ENCODE measurements at regions not wholly inside any gene's neighbourhood (a gene's known extent, or its start where the extent isn't known, plus 50 kb on each side); places are given as distances from the start of the nearest gene placed in this dataset.

DNA sequence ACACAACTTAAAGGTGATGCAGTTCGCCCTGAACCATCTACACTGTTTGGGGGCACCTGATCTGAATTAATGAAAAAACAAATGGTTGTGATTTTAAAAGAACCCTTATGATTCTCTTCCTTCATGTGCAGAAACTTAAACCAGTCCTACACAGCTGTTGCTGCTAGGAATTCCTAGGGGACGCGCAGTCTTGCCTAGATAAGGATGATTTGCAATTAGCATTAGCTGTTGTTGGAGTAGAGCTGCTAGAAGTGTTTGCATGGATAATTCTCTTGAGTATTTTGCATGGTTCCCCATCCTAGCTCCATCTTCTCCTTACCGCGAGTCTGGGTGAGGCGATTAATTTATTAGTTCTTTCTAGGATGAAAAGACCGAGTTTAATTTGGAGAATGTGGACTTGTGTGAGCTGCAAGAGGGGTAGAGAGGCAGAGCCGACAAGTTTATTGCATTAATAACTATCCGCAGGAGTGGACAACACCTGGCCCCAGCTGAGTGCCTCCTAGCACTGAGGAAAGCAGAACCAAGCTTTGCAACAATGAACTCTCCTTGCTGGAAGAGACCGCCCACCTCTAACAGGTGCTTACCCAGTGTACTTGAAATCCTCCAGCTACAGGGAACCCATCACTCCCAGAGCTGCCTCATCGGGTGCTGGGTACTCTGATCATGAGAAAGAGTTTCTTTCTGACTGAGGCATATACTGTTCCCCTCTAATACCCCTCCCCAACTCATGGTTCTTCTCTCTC, 75.0 kb upstream of the WNT7A start:
- DNase-seq (ENCODE audit: low spot score): no peak

DNA sequence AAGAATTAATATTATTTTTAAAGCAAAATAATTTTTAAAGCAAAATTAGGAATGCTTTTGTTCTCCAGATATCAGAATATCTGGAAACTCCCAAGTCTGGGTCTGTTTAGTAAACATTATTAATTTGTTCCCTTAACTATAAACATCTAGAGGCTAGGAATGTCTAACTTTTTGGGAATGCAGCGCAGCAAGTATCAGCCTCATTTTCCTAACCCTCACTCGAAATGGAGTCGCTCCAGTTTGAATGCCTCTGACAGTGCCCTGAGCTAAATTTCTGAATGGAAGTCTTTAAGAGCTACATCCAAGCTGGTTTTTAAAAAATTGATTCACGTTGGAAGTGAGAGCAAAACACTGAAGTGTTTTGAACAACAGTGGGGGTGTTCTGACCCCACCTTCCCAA, 74.4 kb upstream of the WNT7A start:
- DNase-seq (ENCODE audit: low spot score): no peak

DNA sequence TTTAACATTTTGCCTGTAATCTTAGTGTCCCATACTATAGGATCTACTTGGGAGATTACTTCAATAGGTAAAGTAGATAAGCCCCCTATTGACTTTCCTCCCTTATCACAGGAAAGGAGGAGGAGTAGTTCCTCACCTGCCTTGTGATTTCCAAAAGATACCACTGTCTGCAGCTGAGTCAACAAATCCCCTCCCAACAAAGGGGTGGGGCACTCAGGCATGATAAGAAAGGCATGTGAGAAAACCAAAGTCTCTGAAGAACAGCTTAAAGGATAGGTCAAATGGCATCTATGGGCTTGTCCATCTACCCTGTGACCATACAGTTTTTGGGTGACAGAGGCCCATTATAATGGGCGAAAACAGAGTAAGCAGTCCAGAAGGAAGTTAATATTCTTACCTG, 71.3 kb upstream of the WNT7A start:
- DNase-seq (ENCODE audit: low spot score): no peak

DNA sequence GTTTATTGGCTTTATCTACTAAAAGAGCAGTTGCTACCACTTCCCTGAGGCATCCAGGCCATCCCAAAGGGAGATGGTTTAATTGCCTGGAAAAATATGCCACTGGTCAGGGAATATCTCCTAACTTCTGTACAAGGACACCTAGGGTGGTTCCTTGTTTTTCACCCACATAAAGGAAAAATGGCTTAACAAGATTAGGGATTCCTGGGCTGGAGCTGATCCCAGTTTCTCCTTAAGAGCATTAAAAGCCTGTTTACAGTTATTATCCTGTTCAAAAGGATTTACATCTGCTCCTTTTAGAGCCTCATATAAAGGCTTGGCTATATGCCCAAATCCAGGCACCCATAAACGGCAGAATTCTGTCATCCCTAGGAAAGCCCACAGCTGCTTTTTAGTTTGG, 70.2 kb upstream of the WNT7A start:
- DNase-seq (ENCODE audit: low spot score): no peak

DNA sequence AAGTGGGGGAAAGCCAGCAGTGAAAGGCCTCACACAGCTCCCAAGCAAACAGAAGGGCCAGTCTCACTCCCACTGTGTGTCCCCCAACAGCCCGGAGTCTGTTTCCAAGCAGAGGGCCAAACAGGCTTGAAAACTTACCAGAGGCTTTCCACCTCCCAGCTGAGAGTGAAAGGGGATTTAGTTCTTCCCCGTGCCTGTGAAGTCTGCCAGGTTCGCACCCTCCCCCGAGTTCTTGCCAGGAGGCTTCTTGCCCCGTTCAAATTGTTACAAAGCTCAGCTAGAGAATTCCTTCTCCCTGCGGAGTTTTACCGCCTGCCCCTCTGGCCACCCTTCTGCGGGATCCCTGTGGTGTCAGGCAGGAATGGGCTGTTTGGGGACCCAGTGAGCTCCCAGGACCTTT, 68.0 kb upstream of the WNT7A start:
- no peak for DNase-seq (ENCODE audit: low spot score)

DNA sequence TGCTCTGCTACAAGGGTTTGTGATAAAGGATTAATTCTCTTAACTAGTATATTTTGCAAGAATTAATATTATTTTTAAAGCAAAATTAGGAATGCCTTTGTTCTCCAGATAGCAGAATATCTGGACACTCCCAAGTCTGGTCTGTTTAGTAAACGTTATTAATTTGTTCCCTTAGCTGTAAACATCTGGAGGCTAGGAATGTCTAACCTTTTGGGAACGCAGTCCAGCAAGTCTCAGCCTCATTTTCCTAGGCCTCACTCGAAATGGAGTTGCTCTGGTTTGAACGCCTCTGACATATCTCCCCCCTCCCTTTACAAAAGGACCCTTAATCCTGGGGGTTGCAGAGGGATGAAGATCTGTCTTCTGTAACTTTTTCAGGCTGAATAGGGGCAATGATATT, 59.3 kb upstream of the WNT7A start:
- no peak for DNase-seq (ENCODE audit: low spot score)

DNA sequence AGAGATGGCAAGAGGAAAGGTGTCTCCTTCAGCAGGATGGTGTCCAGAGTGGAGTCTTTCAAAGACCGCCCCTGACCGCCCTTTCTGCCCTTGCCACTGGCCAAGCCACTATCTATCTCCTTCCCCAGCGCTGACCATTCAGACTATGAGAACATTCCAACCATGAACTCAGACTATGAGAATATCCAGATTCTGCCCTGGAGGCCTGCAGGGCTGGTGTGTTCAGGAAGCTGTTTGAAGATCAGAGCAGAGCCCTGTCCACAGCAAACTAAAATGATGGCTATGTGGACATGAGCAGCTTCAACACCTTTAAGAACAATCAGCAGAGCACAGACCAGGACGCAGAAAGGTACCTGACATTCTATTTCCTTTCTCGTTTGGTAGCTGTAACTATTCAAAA, 57.3 kb upstream of the WNT7A start:
- DNase-seq (ENCODE audit: low spot score): no peak

DNA sequence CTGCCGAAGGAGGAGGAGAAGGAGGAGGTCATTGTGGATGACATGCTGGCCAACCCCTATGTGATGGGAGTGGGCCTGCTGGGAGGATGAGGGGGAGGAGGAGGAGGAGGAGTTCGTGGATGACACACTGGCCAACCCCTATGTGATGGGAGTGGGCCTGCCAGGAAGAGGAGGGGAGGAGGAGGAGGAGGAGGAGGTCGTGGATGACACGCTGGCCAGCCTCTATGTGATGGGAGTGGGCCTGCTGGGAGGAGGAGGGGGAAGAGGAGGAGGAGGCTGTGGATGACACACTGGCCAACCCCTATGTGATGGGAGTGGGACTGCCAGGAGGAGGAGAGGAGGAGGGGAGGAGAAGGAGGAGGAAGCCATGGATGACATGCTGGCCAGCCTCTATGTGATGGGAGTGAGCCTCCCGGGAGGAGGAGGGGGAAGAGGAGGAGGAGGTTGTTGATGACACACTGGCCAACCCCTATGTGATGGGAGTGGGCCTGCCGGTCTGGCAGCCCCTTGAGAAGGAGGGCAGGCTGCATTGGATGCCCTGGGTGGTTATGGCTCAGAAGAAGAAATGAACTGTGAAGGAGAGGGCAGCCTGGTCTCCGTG, 55.7 kb upstream of the WNT7A start:
- DNase-seq (ENCODE audit: low spot score): no peak

DNA sequence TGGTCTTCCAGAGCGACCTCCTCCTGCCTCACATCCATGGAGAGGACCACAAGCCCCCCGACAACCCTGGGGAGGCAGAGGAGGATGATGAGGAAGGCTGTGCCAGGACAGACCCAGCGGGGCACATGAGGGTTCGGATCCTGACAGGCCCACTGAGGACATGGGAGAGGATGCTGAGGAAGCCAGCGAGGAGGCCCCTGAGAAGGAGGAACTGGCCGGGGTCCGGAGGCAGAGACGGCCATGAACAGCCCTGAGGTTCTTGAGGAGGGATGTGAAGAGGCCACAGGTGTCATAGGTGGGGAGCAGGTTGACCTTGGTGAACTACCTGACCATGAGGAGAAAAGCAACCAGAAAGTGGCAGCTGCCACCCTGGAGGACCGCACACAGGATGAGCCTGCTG, 54.9 kb upstream of the WNT7A start:
- DNase-seq (ENCODE audit: low spot score): no peak

DNA sequence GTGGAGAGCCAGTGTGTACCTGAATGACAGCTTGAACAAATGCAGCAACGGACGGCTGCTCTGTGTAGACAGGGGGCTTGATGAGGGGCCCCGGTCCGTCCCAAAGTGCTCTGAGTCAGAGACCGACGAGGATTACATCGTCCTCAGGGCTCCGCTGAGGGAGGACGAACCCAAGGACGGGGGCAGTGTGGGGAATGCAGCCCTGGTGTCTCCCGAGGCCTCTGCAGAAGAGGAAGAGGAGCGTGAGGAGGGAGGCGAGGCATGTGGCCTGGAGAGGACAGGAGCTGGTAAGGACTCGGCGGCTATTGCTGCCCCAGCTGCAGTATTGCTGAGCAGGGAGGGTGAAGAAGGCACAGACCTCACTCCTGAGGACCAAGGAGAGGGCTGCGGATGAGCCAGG, 54.4 kb upstream of the WNT7A start:
- DNase-seq (ENCODE audit: low spot score): no peak

DNA sequence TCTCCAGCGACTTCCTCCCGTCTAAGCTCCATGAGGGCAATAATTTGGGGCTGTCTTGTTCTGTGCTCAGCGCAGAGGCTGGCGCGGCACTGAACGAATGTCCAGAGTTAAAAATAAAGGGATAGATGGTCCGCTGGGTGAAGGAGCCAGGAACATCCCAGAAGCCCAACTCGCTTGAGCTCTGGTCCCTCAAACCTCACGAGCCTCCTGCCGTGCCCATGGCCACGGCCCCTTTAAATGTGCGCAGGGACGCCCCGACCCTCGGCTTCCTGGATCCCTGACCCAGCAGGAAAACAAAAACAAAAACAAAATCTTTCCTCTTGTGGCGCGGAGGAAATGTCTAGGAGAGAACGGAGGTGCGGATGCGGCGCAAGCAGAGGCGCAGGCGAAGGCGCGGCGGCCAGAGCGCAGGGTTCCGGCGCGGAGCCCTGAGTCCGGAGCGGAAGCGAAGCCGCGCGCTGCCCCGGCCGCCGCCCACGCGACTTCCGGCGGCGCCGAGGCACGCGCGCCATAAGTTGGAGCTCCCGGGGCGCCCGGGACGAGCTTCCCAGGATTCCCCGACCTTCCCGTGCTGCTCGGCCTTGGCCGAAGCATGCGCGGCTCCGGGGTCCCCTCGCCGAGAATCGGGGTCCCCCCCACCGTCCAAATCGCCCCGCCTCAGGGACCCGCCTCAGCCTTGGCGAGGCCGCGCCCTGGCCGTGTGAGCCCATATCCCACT, 52.9 kb upstream of the WNT7A start:
- no peak for DNase-seq (ENCODE audit: low spot score)

DNA sequence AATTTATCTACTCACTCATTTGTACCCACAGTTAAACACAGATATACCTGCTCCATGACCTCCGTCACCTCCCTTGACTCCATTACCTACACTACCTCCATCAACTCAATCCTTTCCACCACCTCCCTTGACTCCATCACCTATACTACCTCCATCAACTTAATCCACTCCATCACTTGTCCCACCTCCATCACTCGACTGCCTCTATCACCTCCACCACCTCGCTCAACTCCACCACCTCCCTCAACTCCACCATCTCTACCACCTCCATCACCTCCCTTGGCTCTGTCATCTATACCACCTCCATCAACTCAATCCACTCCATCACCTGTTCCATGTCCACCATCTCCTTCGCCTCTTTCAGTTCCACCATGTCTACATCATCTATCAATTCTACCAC, 51.3 kb upstream of the WNT7A start:
- no peak for DNase-seq (ENCODE audit: low spot score)
